Astrocyte (in vitro differentiated cells and primary cell): ENCODE measurements at regions not wholly inside any gene's neighbourhood (a gene's known extent, or its start where the extent isn't known, plus 50 kb on each side); places are given as distances from the start of the nearest gene placed in this dataset.

Experiments
- CTCF ChIP-seq: IDR thresholded peaks from 2 replicates; pipeline ENCODE4 v1.5.1; 2011; ENCODE audit warnings: low read depth, mild to moderate bottlenecking, inconsistent platforms, low read length, moderate library complexity; ENCODE audit not compliant: insufficient read depth
- EZH2 ChIP-seq: IDR thresholded peaks from 2 replicates; pipeline ENCODE4 v1.6.1; 2012; ENCODE audit warnings: mild to moderate bottlenecking, low read length, inconsistent platforms; ENCODE audit not compliant: insufficient read depth

GRCh38 chr14:84312551-84312950 is 1217.4 kb upstream of the FLRT2 start:
- no peak for TF ChIP-seq CTCF
- TF ChIP-seq EZH2: no peak
